MG63 (cell line): ENCODE measurements at regions not wholly inside any gene's neighbourhood (a gene's known extent, or its start where the extent isn't known, plus 50 kb on each side); places are given as distances from the start of the nearest gene placed in this dataset.

Source experiments
- DNase-seq: peaks from one replicate; pipeline ENCODE4 v3.0.0-alpha.2; 2020
- H3K27me3 ChIP-seq: fragments of 250-450 bp; sonication (Bioruptor Pico); 2 replicates; pipeline ENCODE4 v1.5.1; 2020; ENCODE audit warnings: mild to moderate bottlenecking, moderate library complexity
- H3K36me3 ChIP-seq: fragments of 250-450 bp; sonication (Bioruptor Pico); 2 replicates; pipeline ENCODE4 v1.5.1; 2020; ENCODE audit warnings: mild to moderate bottlenecking, moderate library complexity
- H3K4me3 ChIP-seq: fragments of 250-450 bp; sonication (Bioruptor Pico); 2 replicates; pipeline ENCODE4 v1.5.1; 2020; ENCODE audit warnings: mild to moderate bottlenecking, moderate library complexity
- H3K9me3 ChIP-seq: fragments of 250-450 bp; sonication (Bioruptor Pico); 2 replicates; pipeline ENCODE4 v1.5.1; 2020; ENCODE audit warnings: mild to moderate bottlenecking, moderate library complexity

- DNase-seq = no peak
- Histone ChIP-seq H3K4me3 (no peak overlapping the region), H3K36me3 (no peaks in the 10 kb centered on the region), H3K27me3 (peaks cover 24% of the 10 kb centered on the region), H3K9me3 (peaks cover 16% of the 10 kb centered on the region)
These were observed 278.6 kb upstream of the RPL38 start for GRCh38 chr17:73924909-73925186.

DNA sequence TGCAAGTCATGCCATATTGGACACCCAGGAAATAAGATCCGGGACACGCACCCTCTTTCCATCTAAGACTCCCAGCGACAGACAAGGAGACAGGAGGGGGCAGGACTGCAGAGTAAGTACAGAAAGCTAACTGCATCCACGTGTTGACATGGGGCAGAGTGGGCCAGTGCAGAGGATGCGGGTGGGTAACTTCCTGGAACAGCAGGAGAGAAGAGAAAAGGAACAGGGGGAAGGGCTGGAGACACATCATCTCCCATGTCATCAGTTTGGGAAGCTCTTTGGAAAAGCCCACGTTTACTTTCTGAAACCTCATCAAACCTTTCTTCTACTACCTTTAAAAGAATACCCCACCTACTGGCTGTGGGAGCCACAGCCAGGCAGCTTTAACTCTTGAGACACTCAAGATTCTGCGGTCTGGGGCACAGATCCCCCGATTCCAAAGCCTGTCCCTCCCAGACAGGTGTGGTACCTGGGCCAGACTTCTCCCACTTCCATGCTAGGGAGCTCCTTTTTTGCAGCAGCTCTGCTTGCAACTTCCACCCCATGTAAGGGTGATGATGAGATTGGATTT lies 273.5 kb upstream of the RPL38 start:
- no peak overlapping the region for H3K4me3 ChIP-seq
- DNase-seq = no peak
- peaks cover 11% of the 10 kb centered on the region for H3K9me3 ChIP-seq
- H3K27me3 ChIP-seq = no peaks in the 10 kb centered on the region; the same call in 1 of the 2 replicates
- H3K36me3 ChIP-seq = no peaks in the 10 kb centered on the region

DNA sequence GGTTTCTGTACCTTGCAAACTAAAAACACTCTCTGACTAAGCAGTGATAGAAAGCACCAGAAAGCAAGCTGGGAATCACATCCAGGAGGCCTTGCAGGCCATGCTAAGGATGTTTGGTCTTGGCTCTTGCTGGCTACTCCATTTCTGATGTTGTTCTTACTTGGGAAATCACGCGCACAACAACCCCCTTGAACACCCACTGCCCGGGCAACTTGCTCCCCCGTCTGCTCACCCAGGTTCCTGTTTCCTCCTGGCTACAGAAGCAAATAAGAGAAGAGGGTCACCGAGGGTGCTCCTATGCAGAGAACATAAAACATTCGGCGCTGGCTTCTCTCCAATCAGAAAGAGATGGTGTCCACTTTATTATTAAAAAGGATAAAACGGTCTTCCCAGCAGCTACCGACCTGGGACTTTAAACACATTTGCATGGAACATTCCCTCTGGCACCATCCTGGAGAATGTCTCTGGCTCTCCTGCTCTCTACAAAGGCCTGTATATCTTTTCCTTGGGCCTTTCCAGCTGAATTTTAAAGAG lies 271.2 kb upstream of the RPL38 start:
- Histone ChIP-seq H3K4me3 (no peak overlapping the region), H3K36me3 (no peaks in the 10 kb centered on the region), H3K9me3 (peaks cover 8% of the 10 kb centered on the region), H3K27me3 (no peaks in the 10 kb centered on the region; the same call in 1 of the 2 replicates)
- DNase-seq = no peak

DNA sequence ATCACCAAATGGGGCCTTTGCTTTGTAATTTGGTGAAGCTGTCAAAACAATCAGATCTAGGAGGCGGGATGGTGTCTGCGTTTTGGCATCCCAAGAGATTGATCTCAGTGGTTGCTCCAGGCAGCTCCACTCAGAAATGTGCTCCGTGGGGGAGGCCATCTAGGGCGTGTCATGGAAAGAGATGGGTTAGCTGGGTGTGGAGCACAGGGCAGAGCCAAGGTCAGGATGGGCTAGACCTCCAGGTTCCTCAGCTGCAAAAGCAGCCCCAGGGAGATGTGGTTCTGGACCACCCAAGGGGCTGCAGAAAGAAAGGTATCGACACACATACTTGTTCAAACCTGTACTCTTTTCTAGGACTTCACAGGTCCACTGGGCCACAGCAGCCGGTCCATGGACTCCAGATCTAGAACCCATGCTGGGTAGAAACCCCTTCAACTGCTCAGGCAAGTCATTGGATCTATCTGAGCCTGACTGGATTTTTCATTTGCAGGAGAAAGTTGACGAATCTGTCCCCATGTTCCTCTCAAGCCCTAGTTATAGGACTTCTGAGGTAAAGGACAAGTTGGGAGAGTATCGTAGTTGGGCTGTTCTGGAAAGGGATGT lies 270.2 kb upstream of the RPL38 start:
- Histone ChIP-seq H3K9me3 (no peaks in the 10 kb centered on the region), H3K27me3 (no peaks in the 10 kb centered on the region; the same call in 1 of the 2 replicates), H3K4me3 (no peak overlapping the region), H3K36me3 (no peaks in the 10 kb centered on the region)
- no peak for DNase-seq

GRCh38 chr17:73933871-73934270 lies 269.6 kb upstream of the RPL38 start:
- Histone ChIP-seq H3K9me3 (no peaks in the 10 kb centered on the region), H3K27me3 (no peaks in the 10 kb centered on the region; the same call in 1 of the 2 replicates), H3K4me3 (no peak overlapping the region), H3K36me3 (no peaks in the 10 kb centered on the region)
- DNase-seq = no peak

GRCh38 chr17:73934696-73935095 lies 268.8 kb upstream of the RPL38 start:
- Histone ChIP-seq H3K36me3 (no peaks in the 10 kb centered on the region), H3K27me3 (peaks cover 2% of the 10 kb centered on the region; the same call in 1 of the 2 replicates), H3K9me3 (no peaks in the 10 kb centered on the region), H3K4me3 (no peak overlapping the region)
- DNase-seq = no peak

DNA sequence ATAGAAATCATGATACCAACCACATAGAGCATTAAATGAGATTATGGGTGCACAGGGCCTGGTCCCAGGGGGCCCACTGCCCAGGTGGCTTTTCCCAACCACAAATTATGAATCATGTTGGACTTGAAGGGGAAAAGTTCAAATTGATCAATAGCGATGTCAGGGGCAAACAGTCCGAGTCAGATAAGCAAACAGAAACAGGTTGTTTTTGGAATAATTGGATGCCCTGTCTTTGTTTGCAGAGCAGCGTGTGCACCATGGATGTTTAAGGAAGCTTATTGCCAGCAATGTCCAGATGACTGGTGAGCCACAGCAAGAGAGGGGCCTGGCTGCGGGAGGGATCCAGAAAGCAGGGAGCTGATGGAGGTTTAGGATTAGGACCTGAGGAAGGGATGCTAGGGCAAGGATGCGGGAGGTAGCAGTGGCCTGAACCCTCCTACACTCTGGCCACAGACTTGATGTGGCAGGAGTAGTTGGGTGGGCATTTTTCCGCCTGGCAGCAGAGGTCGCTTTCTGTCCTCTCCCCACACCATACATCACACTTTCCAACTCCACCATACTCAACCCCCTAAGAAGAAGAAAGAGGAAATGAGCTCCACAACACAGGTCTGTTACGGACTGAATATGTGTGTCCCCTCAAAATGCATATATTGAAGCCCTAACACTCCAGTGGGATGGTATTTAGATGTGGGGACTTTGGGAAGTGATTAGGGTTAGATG lies 266.4 kb upstream of the RPL38 start:
- Histone ChIP-seq H3K27me3 (peaks cover 2% of the 10 kb centered on the region; the same call in 1 of the 2 replicates), H3K36me3 (no peaks in the 10 kb centered on the region), H3K9me3 (no peaks in the 10 kb centered on the region), H3K4me3 (no peak overlapping the region)
- no peak for DNase-seq

- peaks cover 2% of the 10 kb centered on the region; the same call in 1 of the 2 replicates for H3K27me3 ChIP-seq
- DNase-seq = no peak
- H3K4me3 ChIP-seq = no peak overlapping the region
- no peaks in the 10 kb centered on the region for H3K36me3 ChIP-seq
- no peaks in the 10 kb centered on the region for H3K9me3 ChIP-seq
These were observed 264.8 kb upstream of the RPL38 start for GRCh38 chr17:73938706-73939105.

DNA sequence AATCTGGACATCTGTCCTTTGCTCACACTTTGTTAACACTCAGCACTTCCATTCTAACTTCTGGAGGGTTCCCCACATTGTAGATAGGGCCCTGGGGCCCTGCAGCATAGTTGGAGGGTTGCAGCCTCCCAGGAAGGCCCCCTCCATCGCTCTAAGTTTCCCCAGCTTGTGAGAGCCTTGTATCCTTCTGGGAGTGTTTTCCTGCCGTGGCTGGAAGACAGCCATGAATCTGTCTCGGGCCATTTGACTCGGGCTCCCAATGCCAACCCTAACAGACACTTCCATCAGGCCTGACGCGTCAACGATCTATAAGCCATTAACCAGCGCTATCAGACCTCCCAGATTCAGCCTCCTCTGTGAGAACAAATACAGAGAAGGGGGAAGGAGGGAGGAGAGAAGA lies 263.7 kb upstream of the RPL38 start:
- H3K4me3 ChIP-seq = no peak overlapping the region
- no peak for DNase-seq
- no peaks in the 10 kb centered on the region for H3K9me3 ChIP-seq

DNA sequence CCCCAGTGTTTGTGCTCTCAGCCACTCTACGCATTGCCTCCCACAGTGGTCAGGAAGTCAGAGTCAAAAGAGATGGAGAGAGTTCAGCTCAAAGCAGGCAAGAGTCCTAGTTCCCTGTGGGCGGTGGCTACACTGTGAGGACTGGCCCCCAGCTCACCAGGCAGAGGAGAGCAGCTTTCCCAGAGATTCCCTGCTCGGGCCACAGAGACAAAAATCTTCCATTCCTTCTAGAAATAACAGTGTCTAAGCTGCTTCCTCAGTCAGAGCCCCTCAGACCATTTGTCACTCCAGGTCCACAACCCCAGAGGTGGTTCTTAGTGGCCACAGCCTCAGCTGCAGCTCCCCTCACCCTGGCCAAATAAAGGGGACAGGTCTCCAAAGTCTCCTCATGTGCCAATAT lies 263.0 kb upstream of the RPL38 start:
- Histone ChIP-seq H3K36me3 (no peaks in the 10 kb centered on the region), H3K9me3 (no peaks in the 10 kb centered on the region), H3K4me3 (no peak overlapping the region), H3K27me3 (peaks cover 2% of the 10 kb centered on the region; the same call in 1 of the 2 replicates)
- DNase-seq = no peak

More for the DNA sequence above, 263.7 kb upstream of the RPL38 start:
- H3K36me3 ChIP-seq = no peaks in the 10 kb centered on the region
- H3K27me3 ChIP-seq = peaks cover 2% of the 10 kb centered on the region; the same call in 1 of the 2 replicates

GRCh38 chr17:73941919-73942530 lies 261.5 kb upstream of the RPL38 start:
- no peak for DNase-seq
- no peaks in the 10 kb centered on the region for H3K36me3 ChIP-seq
- no peak overlapping the region for H3K4me3 ChIP-seq
- peaks cover 2% of the 10 kb centered on the region; the same call in 1 of the 2 replicates for H3K27me3 ChIP-seq
- no peaks in the 10 kb centered on the region for H3K9me3 ChIP-seq

GRCh38 chr17:73942703-73943415 lies 260.6 kb upstream of the RPL38 start:
- Histone ChIP-seq H3K4me3 (no peak overlapping the region), H3K9me3 (no peaks in the 10 kb centered on the region)
- no peak for DNase-seq

GRCh38 chr17:73943416-73944110 lies 259.9 kb upstream of the RPL38 start:
- H3K9me3 ChIP-seq = no peaks in the 10 kb centered on the region
- no peaks in the 10 kb centered on the region for H3K36me3 ChIP-seq
- no peak overlapping the region for H3K4me3 ChIP-seq
- peaks cover 2% of the 10 kb centered on the region; the same call in 1 of the 2 replicates for H3K27me3 ChIP-seq
- no peak for DNase-seq

More at GRCh38 chr17:73942703-73943415, 260.6 kb upstream of the RPL38 start:
- Histone ChIP-seq H3K36me3 (no peaks in the 10 kb centered on the region), H3K27me3 (peaks cover 2% of the 10 kb centered on the region; the same call in 1 of the 2 replicates)

GRCh38 chr17:73944366-73944765 lies 259.1 kb upstream of the RPL38 start:
- no peak overlapping the region for H3K4me3 ChIP-seq
- H3K36me3 ChIP-seq = no peaks in the 10 kb centered on the region
- no peaks in the 10 kb centered on the region for H3K9me3 ChIP-seq
- H3K27me3 ChIP-seq = no peaks in the 10 kb centered on the region
- DNase-seq = no peak

DNA sequence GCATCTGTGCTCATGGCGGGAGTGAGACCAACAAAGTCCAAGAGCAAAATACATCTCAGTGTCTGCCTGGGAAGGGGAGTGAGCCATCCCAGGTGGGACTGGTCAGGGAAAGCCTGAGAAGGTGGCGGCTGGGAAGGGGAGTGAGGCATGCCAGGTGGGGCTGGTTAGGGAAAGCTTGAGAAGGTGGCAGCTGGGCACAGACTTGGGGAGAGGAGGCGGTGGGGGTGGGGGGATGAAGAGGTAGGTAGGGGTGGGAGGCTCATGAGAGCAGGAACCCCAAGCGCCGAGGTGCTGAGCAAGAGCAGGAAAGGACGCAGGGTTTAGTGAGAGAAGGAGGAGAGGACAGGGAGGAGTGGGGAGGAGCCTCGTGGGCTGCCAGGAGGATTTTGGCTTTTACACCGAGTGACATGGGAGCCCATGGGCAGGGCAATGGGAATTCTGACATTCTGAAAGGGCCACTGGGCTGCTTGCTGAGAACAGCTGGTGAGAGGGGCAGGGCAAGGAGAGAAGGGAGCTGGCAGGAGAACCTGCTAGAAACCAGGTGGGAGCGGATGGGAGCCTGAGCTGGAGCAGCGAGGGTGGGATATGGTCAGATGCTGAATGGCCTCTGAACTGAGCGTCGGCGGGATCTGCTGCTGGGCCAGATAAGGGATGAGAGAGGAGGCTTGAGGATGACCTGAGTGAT lies 256.1 kb upstream of the RPL38 start:
- Histone ChIP-seq H3K36me3 (no peaks in the 10 kb centered on the region), H3K27me3 (no peaks in the 10 kb centered on the region)
- no peak for DNase-seq

DNA sequence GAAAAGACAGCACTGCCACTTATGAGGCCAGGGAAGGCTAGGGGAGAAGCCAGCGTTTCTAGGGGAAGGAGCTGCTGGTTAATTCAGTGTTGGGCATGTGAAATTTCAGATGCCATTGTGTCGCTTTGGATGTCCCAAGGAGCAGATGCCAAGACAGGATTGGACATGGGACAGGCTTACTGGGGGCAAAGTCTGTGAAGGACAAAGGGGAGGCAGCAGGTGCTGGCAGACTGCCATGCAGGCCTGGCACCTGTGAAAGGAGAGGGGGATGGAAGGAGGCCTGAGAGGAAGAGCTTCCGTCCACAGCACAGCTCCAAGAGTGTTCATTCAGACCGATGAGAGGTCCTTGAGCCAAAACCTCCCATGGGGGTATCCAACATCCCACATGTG lies 255.5 kb upstream of the RPL38 start:
- H3K9me3 ChIP-seq = no peaks in the 10 kb centered on the region
- H3K27me3 ChIP-seq = no peaks in the 10 kb centered on the region
- H3K36me3 ChIP-seq = no peaks in the 10 kb centered on the region
- no peak overlapping the region for H3K4me3 ChIP-seq
- no peak for DNase-seq

More for the DNA sequence above, 256.1 kb upstream of the RPL38 start:
- no peak overlapping the region for H3K4me3 ChIP-seq
- H3K9me3 ChIP-seq = no peaks in the 10 kb centered on the region
